Skeletal muscle cell (primary cell): ENCODE measurements at regions not wholly inside any gene's neighbourhood (a gene's known extent, or its start where the extent isn't known, plus 50 kb on each side); places are given as distances from the start of the nearest gene placed in this dataset.
"Not testable (repeated sequence)": the region's sequence is repeated elsewhere in the genome, so short reads cannot be mapped to it uniquely, and the experiment has no call there.

ENCODE experiments used
- DNase-seq: peaks from one replicate; pipeline ENCODE4 v3.0.0-alpha.2; 2010; ENCODE audit warnings: low read depth
- H3K4me3 ChIP-seq: 2 replicates; pipeline ENCODE4 v1.5.1; 2011; ENCODE audit warnings: low read depth, mild to moderate bottlenecking, control low read depth, low read length, moderate library complexity

DNA sequence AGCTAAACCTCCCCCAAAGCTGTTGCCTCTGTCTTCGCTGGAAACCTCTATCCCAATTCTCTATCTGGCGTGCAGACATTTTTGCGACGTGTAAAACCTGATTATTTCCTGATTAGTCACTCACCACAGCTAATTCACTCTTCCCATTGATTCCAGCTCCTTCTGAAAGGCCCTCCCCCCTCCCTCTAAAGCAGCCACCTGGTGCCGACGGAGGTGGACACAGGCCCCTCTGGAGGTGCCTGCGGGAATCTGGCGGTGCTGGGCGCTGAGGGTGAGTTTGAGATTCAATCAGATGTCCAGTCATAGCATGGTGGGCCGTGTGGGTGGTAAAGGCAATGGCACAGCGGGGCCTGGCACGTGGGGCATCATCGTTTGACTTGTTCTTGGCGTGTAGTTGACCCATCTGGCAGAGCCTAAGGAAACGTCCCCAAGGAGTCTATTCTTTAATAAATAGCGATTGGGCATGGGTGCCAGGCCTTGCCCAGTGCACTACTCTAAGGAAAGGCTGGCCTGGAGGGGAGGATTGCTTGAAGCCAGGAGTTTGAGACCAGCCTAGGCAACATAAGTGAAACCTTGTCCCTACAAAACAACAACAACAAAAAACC is 271.1 kb upstream of the MVB12B start:
- H3K4me3 ChIP-seq: no peak overlapping the region
- DNase-seq: no peak

DNA sequence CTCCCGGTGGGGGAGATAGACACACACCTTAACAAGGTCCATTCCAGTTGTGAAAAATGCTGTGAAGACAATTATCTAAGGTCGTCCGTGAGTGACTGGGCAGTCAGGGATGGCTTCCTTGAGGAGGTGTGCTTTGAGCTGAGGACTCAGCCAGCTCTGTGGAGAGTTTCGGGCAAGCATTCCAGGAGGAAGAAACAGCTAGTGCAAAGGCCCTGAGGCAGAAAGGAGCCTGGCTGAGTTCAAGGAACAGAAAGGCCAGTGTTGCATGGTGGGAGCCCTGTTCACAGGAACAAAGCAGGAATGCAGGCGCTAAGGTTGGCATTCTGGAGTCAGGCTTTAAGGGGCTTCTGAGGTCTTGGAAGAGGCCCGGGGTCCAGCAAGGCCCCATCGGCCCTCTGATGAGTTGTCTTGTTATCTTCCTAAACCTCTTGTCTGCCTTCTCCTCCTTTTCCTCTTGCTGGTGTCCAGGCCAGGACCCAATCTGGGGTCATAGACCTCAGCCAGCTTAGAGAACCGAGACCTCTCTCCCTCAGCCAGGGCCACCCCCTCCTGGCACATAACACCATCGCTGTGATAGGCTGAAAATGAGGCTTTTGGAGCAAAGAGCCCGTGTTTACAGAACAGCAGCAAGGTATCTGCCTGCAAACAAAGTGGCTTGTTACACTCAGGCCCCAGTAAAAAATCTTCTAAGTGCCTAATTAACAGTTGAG is 270.2 kb upstream of the MVB12B start:
- DNase-seq: no peak

DNA sequence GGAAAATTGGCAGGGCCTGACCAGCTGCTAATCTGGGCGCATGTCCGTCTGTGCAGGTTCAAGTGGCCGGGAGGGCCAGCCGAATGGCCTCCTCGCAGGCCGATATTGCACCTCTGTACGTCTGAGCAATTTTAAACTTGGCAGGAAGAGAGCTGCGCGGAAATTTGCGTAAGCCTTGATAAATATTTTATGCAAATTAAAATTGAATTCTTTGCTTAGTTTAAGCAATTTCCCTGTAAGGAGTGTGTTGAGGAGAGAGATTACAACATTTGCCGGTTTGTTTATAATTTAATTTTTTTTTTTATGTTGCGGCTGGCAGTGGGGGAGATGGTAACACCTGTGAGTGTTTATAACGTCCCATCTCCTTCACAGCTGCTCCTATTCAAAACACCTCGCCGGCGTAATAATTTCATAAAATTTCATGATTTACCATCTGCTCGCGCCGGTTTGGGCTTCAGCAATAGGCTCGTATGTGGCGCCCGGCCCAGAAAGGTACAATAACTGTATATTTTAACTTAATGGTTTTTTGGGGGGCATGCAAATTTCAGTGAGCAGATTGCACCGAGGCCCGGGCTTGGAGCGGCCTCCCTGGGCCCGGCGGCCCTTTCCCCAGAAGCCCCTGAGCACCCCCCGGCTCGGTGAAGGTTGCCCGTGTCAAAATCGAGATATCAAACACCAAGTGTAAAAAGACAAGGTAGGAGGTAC is 269.4 kb upstream of the MVB12B start:
- no peak for DNase-seq
- H3K4me3 ChIP-seq: no peak overlapping the region

More for the DNA sequence above, 270.2 kb upstream of the MVB12B start:
- no peak overlapping the region for H3K4me3 ChIP-seq

- H3K4me3 ChIP-seq: no peak overlapping the region
- no peak for DNase-seq
Measured at GRCh38 chr9:126058011-126058531, 268.6 kb upstream of the MVB12B start.

DNA sequence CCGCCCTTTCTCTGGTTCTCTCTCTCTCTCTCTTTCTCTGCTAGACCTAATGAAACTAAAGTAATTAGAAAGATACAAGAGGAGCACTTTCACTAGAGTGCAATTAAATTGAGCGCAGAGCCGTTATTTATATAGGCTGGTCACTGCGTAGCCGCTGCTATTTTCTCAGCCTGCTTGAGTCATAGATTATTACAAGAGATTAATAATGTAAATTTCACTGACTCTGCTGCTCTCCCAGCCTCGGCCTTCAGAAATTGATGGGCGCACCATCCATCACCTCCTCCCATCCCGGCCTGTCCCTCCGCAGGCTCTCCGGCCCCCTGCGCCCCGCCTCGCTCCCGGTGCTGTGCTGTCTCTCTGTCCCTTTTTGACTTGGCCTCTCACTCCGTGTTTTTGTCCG is 268.0 kb upstream of the MVB12B start:
- no peak overlapping the region for H3K4me3 ChIP-seq
- no peak for DNase-seq

DNA sequence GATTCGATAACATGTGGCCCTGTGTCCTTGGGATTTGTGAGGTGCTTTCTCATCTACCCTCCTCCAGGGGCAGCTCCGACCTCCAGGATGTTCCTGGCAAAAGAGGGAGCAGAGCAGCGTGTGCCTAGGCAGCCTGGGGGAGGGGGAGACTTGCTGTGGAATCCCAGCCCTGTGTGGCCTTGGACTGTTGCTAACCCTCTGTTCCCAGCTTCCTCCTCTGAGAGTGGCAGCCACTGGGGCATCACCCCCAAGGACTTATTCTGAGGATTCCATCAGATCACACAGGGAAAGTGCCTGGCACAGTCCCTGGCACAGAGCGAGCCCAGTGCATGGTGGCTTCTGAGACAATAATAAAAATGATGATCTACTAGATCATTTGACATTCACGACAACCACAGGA is 265.1 kb upstream of the MVB12B start:
- no peak for DNase-seq
- no peak overlapping the region for H3K4me3 ChIP-seq

GRCh38 chr9:126062158-126062886 is 264.3 kb upstream of the MVB12B start:
- DNase-seq: no peak
- no peak overlapping the region for H3K4me3 ChIP-seq

DNA sequence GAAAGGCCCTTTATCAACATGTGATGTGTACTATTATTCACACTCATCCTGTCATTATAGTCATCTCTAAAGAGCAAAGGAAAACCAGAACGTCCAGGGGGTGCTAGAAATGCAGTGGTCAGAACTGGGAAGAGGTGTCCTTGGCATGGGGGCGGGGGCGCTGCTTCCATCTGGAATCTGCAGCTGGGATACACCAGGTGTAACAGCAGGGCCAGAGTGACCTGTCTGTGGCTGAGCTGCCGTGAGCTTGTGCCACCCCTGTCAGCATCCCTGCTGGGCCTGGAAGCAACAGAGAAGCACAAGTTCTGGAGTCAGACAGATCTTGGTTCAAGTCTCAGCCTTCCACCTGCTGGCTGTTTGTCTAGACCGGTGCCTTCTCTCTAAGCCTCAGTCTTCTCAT is 263.3 kb upstream of the MVB12B start:
- no peak overlapping the region for H3K4me3 ChIP-seq
- DNase-seq: no peak

GRCh38 chr9:126066131-126066530 is 260.5 kb upstream of the MVB12B start:
- no peak for DNase-seq
- no peak overlapping the region for H3K4me3 ChIP-seq

GRCh38 chr9:126067031-126067734 is 259.4 kb upstream of the MVB12B start:
- no peak for DNase-seq
- no peak overlapping the region for H3K4me3 ChIP-seq

DNA sequence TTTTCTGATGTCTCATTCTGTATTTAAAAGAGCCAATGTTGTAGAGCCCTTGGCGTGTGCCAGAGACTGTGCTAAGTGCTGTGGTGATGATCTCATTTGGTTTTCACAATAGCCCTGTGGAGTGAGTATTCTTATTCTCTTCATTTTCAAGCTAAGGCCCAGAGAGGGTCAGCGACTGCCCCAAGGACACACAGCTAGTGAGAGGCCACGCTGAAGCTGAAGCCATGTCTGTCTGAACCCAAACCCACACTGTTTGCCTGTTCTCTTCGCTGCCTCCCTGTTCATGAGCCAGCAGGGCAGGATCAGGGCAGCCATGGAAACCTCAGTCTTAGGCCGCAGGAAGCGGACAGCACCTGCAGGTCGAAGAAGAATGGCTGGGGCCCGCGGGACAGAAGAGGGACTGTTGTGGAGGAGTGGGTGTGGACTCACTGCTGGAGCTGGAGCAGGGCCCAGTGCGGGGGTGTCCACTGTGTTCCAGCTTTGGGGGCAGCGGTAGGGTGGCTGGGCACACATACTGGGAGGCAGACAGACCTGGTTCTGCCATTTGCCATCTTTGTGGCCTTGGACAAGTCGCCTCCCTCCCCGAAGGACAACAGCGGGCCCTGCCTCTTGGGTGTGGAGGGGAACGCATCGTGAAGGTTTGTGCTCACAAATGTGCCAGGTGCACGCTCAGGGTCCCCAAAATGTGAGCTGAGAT is 257.9 kb upstream of the MVB12B start:
- no peak for DNase-seq
- no peak overlapping the region for H3K4me3 ChIP-seq

- no peak for DNase-seq
- no peak overlapping the region for H3K4me3 ChIP-seq
Measured at GRCh38 chr9:126069400-126069955, 257.2 kb upstream of the MVB12B start.

DNA sequence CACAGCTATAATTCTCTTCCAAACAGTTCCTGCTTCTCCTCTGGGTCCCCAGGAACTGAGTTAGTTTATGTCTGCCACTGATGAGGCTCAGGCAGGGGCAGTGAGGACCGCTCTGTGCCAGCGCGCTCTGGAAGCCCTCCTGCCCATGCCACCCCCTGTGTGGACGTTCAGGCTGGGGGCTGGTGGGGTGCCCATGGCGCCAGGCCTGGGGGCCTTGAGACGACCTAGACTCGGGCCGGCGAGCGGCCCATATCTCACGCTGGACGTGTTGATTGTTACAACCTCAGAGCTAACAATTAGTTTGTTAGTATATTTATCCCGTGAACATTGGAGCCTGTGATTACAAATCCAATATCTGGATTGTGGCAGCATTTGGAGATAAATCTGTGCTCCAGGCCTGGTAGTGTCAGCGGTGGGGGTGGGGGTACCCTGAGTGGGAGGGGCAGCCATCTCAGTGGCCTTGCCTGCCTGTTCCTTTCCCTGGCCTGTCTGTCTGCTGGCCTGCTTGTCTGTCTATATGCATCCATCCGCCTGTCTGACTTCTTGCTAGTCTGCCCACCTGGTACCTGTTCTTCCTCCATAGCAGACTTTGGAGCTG is 256.5 kb upstream of the MVB12B start:
- DNase-seq: no peak
- no peak overlapping the region for H3K4me3 ChIP-seq

DNA sequence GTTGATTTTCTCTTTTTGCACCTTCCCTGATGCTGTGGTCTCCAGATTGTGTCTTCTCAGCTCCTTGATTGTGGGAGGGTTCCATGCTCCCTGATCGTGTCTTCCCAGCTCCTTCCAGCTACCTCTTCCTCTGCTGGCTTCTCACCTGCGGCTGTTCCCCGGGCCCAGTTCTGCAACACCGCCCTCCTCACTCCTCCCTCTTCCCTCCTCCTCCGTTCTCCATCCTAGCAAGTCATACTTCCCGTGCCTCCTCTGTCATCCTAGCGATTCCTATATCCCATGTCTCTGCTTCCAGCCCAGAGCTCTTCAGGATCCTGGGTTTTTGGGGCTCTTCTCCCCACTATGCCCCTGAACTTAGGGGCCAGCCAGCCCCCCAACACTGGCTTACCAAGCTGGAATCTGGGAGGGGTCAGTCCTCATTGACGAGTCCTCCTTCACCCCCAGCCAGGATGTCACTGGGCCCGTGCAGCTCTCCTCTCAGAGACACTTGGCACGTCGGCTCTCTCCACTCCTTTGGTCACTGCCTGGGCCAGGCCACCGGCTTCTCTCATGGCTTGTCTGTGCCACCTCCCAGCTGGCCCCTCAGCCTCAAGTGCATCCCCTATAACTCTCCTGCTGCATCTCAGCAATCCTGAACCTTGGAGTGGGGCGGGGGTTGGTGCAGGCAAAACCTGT is 255.4 kb upstream of the MVB12B start:
- no peak for DNase-seq
- H3K4me3 ChIP-seq: no peak overlapping the region

- DNase-seq, H3K4me3 ChIP-seq: not testable (repeated sequence)
Measured at GRCh38 chr9:126077656-126078055, 249.0 kb upstream of the MVB12B start.

GRCh38 chr9:126080641-126081040 is 246.0 kb upstream of the MVB12B start:
- no peak overlapping the region for H3K4me3 ChIP-seq
- DNase-seq: no peak

- no peak for DNase-seq
- H3K4me3 ChIP-seq: no peak overlapping the region
Measured at GRCh38 chr9:126081746-126082145, 244.9 kb upstream of the MVB12B start.

GRCh38 chr9:126084008-126084407 is 242.6 kb upstream of the MVB12B start:
- DNase-seq: no peak
- no peak overlapping the region for H3K4me3 ChIP-seq
